Mucosa of rectum (tissue), 2 donors: ENCODE measurements at regions not wholly inside any gene's neighbourhood (a gene's known extent, or its start where the extent isn't known, plus 50 kb on each side); places are given as distances from the start of the nearest gene placed in this dataset.

Experiments used
- H3K27ac ChIP-seq, 2 donors: one replicate each; pipeline ENCODE4 v1.7.0; 2013; ENCODE audit warnings: inconsistent platforms in 2 of 2, low read depth in 2 of 2, low read length in 2 of 2
- H3K27me3 ChIP-seq, 2 donors: one replicate each; pipeline ENCODE4 v1.7.0; 2013; ENCODE audit warnings: low read length in 2 of 2; ENCODE audit not compliant: control insufficient read depth in 2 of 2, insufficient read depth in 2 of 2
- H3K36me3 ChIP-seq, 2 donors: one replicate each; pipeline ENCODE4 v1.7.0; 2013; ENCODE audit warnings: low read length in 2 of 2; ENCODE audit not compliant: control insufficient read depth in 2 of 2, insufficient read depth in 2 of 2
- H3K4me1 ChIP-seq, 2 donors: one replicate each; pipeline ENCODE4 v1.7.0; 2013; ENCODE audit warnings: low read length in 2 of 2, mild to moderate bottlenecking in 1 of 2; ENCODE audit not compliant: control insufficient read depth in 2 of 2, insufficient read depth in 2 of 2
- H3K4me3 ChIP-seq, 2 donors: one replicate each; pipeline ENCODE4 v1.7.0; 2013; ENCODE audit warnings: low read length in 2 of 2
- H3K9ac ChIP-seq, 2 donors: one replicate each; pipeline ENCODE4 v1.7.0; 2013; ENCODE audit warnings: low read length in 2 of 2, low read depth in 1 of 2, mild to moderate bottlenecking in 1 of 2
- H3K9me3 ChIP-seq, 2 donors: one replicate each; pipeline ENCODE4 v1.7.0; 2013; ENCODE audit warnings: low read length in 2 of 2; ENCODE audit not compliant: control insufficient read depth in 2 of 2
- donor health status: healthy.
- donor health status: Normal muscosa, but diverticular disease.

- H3K36me3 ChIP-seq: no peaks in the 10 kb centered on the region
- no peaks in the 10 kb centered on the region for H3K9me3 ChIP-seq
- no peak overlapping the region for H3K4me3 ChIP-seq
- no peak overlapping the region for H3K27ac ChIP-seq
- no peaks in the 10 kb centered on the region for H3K27me3 ChIP-seq
- no peaks in the 10 kb centered on the region for H3K4me1 ChIP-seq
- H3K9ac ChIP-seq: no peak overlapping the region
Observed at GRCh38 chr15:94631608-94632007, 400.2 kb downstream of the MCTP2 start.

GRCh38 chr15:94638183-94638582 is 406.8 kb downstream of the MCTP2 start:
- Histone ChIP-seq H3K4me1 (no peaks in the 10 kb centered on the region), H3K4me3 (no peak overlapping the region), H3K9me3 (no peaks in the 10 kb centered on the region)

GRCh38 chr15:94639701-94640100 is 408.3 kb downstream of the MCTP2 start:
- Histone ChIP-seq H3K9me3 (no peaks in the 10 kb centered on the region), H3K4me1 (no peaks in the 10 kb centered on the region), H3K36me3 (no peaks in the 10 kb centered on the region), H3K27me3 (no peaks in the 10 kb centered on the region), H3K4me3 (no peak overlapping the region), H3K9ac (no peak overlapping the region), H3K27ac (no peak overlapping the region)

More at GRCh38 chr15:94638183-94638582, 406.8 kb downstream of the MCTP2 start:
- Histone ChIP-seq H3K36me3 (no peaks in the 10 kb centered on the region), H3K9ac (no peak overlapping the region), H3K27ac (no peak overlapping the region), H3K27me3 (no peaks in the 10 kb centered on the region)

- Histone ChIP-seq H3K27me3 (no peaks in the 10 kb centered on the region), H3K9ac (no peak overlapping the region), H3K4me3 (no peak overlapping the region), H3K36me3 (no peaks in the 10 kb centered on the region), H3K4me1 (no peaks in the 10 kb centered on the region), H3K9me3 (no peaks in the 10 kb centered on the region), H3K27ac (no peak overlapping the region)
Observed at GRCh38 chr15:94644433-94644832, 413.1 kb downstream of the MCTP2 start.

GRCh38 chr15:94653071-94653470 is 421.7 kb downstream of the MCTP2 start:
- no peak overlapping the region for H3K4me3 ChIP-seq
- no peaks in the 10 kb centered on the region for H3K36me3 ChIP-seq
- no peak overlapping the region for H3K9ac ChIP-seq
- no peaks in the 10 kb centered on the region for H3K9me3 ChIP-seq
- H3K4me1 ChIP-seq: no peaks in the 10 kb centered on the region
- no peaks in the 10 kb centered on the region for H3K27me3 ChIP-seq
- no peak overlapping the region for H3K27ac ChIP-seq

- Histone ChIP-seq H3K36me3 (no peaks in the 10 kb centered on the region), H3K4me1 (no peaks in the 10 kb centered on the region), H3K27ac (no peak overlapping the region), H3K4me3 (no peak overlapping the region), H3K27me3 (no peaks in the 10 kb centered on the region), H3K9me3 (no peaks in the 10 kb centered on the region), H3K9ac (no peak overlapping the region)
Observed at GRCh38 chr15:94655249-94655880, 424.0 kb downstream of the MCTP2 start.

GRCh38 chr15:94665676-94666441 is 434.5 kb downstream of the MCTP2 start:
- no peak overlapping the region for H3K27ac ChIP-seq
- H3K9me3 ChIP-seq: no peaks in the 10 kb centered on the region
- H3K9ac ChIP-seq: no peak overlapping the region
- peaks cover 0 to 2% of the 10 kb centered on the region in 2 donors for H3K27me3 ChIP-seq
- no peaks in the 10 kb centered on the region for H3K4me1 ChIP-seq
- H3K4me3 ChIP-seq: no peak overlapping the region
- H3K36me3 ChIP-seq: no peaks in the 10 kb centered on the region

- H3K36me3 ChIP-seq: no peaks in the 10 kb centered on the region
- no peak overlapping the region for H3K4me3 ChIP-seq
- no peak overlapping the region for H3K27ac ChIP-seq
- no peaks in the 10 kb centered on the region for H3K4me1 ChIP-seq
- H3K9ac ChIP-seq: no peak overlapping the region
- H3K27me3 ChIP-seq: peaks cover 0 to 2% of the 10 kb centered on the region in 2 donors
- no peaks in the 10 kb centered on the region for H3K9me3 ChIP-seq
Observed at GRCh38 chr15:94666553-94666952, 435.2 kb downstream of the MCTP2 start.

GRCh38 chr15:94667109-94667508 is 435.7 kb downstream of the MCTP2 start:
- no peaks in the 10 kb centered on the region for H3K4me1 ChIP-seq
- H3K27ac ChIP-seq: no peak overlapping the region
- H3K9me3 ChIP-seq: no peaks in the 10 kb centered on the region
- no peak overlapping the region for H3K9ac ChIP-seq
- peaks cover 0 to 2% of the 10 kb centered on the region in 2 donors for H3K27me3 ChIP-seq
- no peaks in the 10 kb centered on the region for H3K36me3 ChIP-seq
- H3K4me3 ChIP-seq: no peak overlapping the region

GRCh38 chr15:94670438-94671034 is 439.2 kb downstream of the MCTP2 start:
- Histone ChIP-seq H3K4me3 (no peak overlapping the region), H3K4me1 (no peaks in the 10 kb centered on the region), H3K27ac (no peak overlapping the region), H3K27me3 (peaks cover 0 to 2% of the 10 kb centered on the region in 2 donors), H3K9ac (no peak overlapping the region), H3K36me3 (no peaks in the 10 kb centered on the region), H3K9me3 (no peaks in the 10 kb centered on the region)
